ENCODE measurements at regions not wholly inside any gene's neighbourhood (a gene's known extent, or its start where the extent isn't known, plus 50 kb on each side); places are given as distances from the start of the nearest gene placed in this dataset.

- H3K4me2 ChIP-seq (ENCODE audit: low read depth, low read length): peak overlapping the region; percentile 5
- peak overlapping the region; percentile 28; the same call in 1 of the 2 replicates for H2AFZ ChIP-seq (ENCODE audit: low read length)
- H3K9ac ChIP-seq (ENCODE audit: low read length): no peak overlapping the region
- peak; percentile 75 for DNase-seq
- H3K9me3 ChIP-seq (replicated peaks; ENCODE audit: insufficient read depth, low read length): no peaks in the 10 kb centered on the region
- H3F3A ChIP-seq (ENCODE audit: insufficient read depth, low read length): no peaks in the 10 kb centered on the region
- no peaks in the 10 kb centered on the region for H3K27me3 ChIP-seq (replicated peaks; ENCODE audit: insufficient read depth, low read length)
- no peak overlapping the region for H3K4me3 ChIP-seq (ENCODE audit: low read length)
- no peaks in the 10 kb centered on the region for H3K9me2 ChIP-seq (replicated peaks; ENCODE audit: insufficient read depth, low read length)
- H4K20me1 ChIP-seq (ENCODE audit: insufficient read depth, low read length): no peaks in the 10 kb centered on the region
- H3K4me1 ChIP-seq (ENCODE audit: low read length): 0 out of 2 replicates have a peak, but pooled peaks cover 4% of the 10 kb centered on the region
- H3K36me3 ChIP-seq (replicated peaks; ENCODE audit: insufficient read depth, low read length): no peaks in the 10 kb centered on the region
- no peak for TF ChIP-seq EZH2 (optimal IDR thresholded peaks at IDR 0.05; ENCODE audit: low read depth, low read length)
- peak; percentile 96 for TF ChIP-seq CTCF (IDR thresholded peaks at IDR 0.05; ENCODE audit: low read length)
- no peak overlapping the region for H3K27ac ChIP-seq (ENCODE audit: low read length)
- no peaks in the 10 kb centered on the region for H3K79me2 ChIP-seq (ENCODE audit: low read length)
Measured at GRCh38 chr3:102229062-102229655, 205.7 kb upstream of the ZPLD1 start.

DNA sequence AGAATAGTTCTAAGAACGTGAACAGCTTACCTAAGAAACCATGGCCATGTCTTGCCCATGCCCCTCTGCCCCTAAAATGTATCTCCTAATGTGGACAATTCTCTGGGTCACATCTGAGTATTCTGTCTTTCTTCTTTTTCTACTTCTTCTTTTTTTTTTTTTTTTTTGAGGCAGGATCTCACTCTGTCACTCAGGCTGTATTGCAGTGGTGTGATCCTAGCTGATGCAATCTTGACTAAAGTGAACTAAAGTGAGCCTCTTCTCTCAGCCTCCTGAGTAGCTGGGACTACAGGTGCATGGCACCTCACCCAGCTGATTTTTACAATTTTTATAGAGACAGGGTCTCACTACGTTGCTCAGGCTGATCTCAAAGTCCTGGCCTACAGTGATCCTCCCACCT is 204.8 kb upstream of the ZPLD1 start:
- H3K9me3 ChIP-seq (replicated peaks; ENCODE audit: insufficient read depth, low read length): no peaks in the 10 kb centered on the region
- no peak overlapping the region for H3K4me2 ChIP-seq (ENCODE audit: low read depth, low read length)
- H2AFZ ChIP-seq (ENCODE audit: low read length): no peak overlapping the region
- no peak overlapping the region for H3K9ac ChIP-seq (ENCODE audit: low read length)
- TF ChIP-seq EZH2 (optimal IDR thresholded peaks at IDR 0.05; ENCODE audit: low read depth, low read length) (no peak), CTCF (IDR thresholded peaks at IDR 0.05; ENCODE audit: low read length) (no peak), EZH2phosphoT487 (IDR thresholded peaks at IDR 0.05; ENCODE audit: low read length) (no peak)
- no peak overlapping the region for H3K4me3 ChIP-seq (ENCODE audit: low read length)
- no peaks in the 10 kb centered on the region for H3K27me3 ChIP-seq (replicated peaks; ENCODE audit: insufficient read depth, low read length)
- H3K79me2 ChIP-seq (ENCODE audit: low read length): no peaks in the 10 kb centered on the region
- H3K27ac ChIP-seq (ENCODE audit: low read length): no peak overlapping the region
- no peak for DNase-seq
- no peaks in the 10 kb centered on the region for H4K20me1 ChIP-seq (ENCODE audit: insufficient read depth, low read length)
- no peaks in the 10 kb centered on the region for H3F3A ChIP-seq (ENCODE audit: insufficient read depth, low read length)
- H3K9me2 ChIP-seq (replicated peaks; ENCODE audit: insufficient read depth, low read length): no peaks in the 10 kb centered on the region
- H3K36me3 ChIP-seq (replicated peaks; ENCODE audit: insufficient read depth, low read length): no peaks in the 10 kb centered on the region
- 0 out of 2 replicates have a peak, but pooled peaks cover 4% of the 10 kb centered on the region for H3K4me1 ChIP-seq (ENCODE audit: low read length)

DNA sequence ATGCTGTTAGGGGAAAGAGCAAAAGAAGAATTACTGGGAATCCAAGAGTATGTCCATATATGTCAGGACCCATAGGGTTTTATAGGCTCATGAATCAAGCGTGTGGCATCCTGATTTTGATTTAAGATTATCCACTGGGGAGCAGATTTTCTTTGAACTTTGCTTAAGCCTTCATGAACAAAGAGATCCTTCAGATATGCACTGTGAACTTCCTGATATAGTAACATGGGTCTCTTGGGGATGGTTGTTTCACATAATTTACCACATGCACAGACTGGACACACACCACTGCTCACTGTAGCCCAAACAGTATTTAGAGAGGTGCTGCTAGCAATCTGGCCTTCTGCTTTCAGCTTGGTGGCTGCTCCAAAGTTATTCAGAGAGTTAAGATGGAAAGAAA is 200.9 kb upstream of the ZPLD1 start:
- TF ChIP-seq EZH2 (optimal IDR thresholded peaks at IDR 0.05; ENCODE audit: low read depth, low read length): no peak
- no peak for TF ChIP-seq EZH2phosphoT487 (IDR thresholded peaks at IDR 0.05; ENCODE audit: low read length)
- TF ChIP-seq CTCF (IDR thresholded peaks at IDR 0.05; ENCODE audit: low read length): no peak
- H3K4me2 ChIP-seq (ENCODE audit: low read depth, low read length): no peak overlapping the region
- 0 out of 2 replicates have a peak, but pooled peaks cover 4% of the 10 kb centered on the region for H3K4me1 ChIP-seq (ENCODE audit: low read length)
- no peak overlapping the region for H3K27ac ChIP-seq (ENCODE audit: low read length)
- H3K4me3 ChIP-seq (ENCODE audit: low read length): no peak overlapping the region
- H4K20me1 ChIP-seq (ENCODE audit: insufficient read depth, low read length): no peaks in the 10 kb centered on the region
- no peaks in the 10 kb centered on the region for H3K27me3 ChIP-seq (replicated peaks; ENCODE audit: insufficient read depth, low read length)
- no peaks in the 10 kb centered on the region for H3K36me3 ChIP-seq (replicated peaks; ENCODE audit: insufficient read depth, low read length)
- no peaks in the 10 kb centered on the region for H3K9me3 ChIP-seq (replicated peaks; ENCODE audit: insufficient read depth, low read length)
- no peaks in the 10 kb centered on the region for H3F3A ChIP-seq (ENCODE audit: insufficient read depth, low read length)
- no peak for DNase-seq
- no peaks in the 10 kb centered on the region for H3K79me2 ChIP-seq (ENCODE audit: low read length)
- H2AFZ ChIP-seq (ENCODE audit: low read length): no peak overlapping the region
- no peaks in the 10 kb centered on the region for H3K9me2 ChIP-seq (replicated peaks; ENCODE audit: insufficient read depth, low read length)
- no peak overlapping the region for H3K9ac ChIP-seq (ENCODE audit: low read length)

Data from MM.1S (cell line).